GM12878 (cell line): ENCODE measurements at regions not wholly inside any gene's neighbourhood (a gene's known extent, or its start where the extent isn't known, plus 50 kb on each side); places are given as distances from the start of the nearest gene placed in this dataset.

Experiments
- BACH1 ChIP-seq: fragments of 450-650 bp; IDR thresholded peaks from 2 replicates; pipeline ENCODE4 v1.6.1; 2017; ENCODE audit warnings: mild to moderate bottlenecking, borderline replicate concordance
- CHD1 ChIP-seq: IDR thresholded peaks from 2 replicates; pipeline ENCODE4 v1.6.1; 2012; ENCODE audit warnings: low read depth, low read length, improper control_type of control experiment
- MYC ChIP-seq: IDR thresholded peaks from 2 replicates; pipeline ENCODE4 v1.6.1; 2011; ENCODE audit warnings: mild to moderate bottlenecking, low read length, moderate library complexity, inconsistent platforms; ENCODE audit not compliant: insufficient read depth, insufficient replicate concordance, insufficient read length, severe bottlenecking
- RFX5 ChIP-seq: IDR thresholded peaks from 2 replicates; pipeline ENCODE4 v1.6.1; 2011; ENCODE audit warnings: low read depth, low read length, improper control_type of control experiment
- ZNF274 ChIP-seq: IDR thresholded peaks from one replicate; pipeline ENCODE4 v1.8.0; 2011; ENCODE audit not compliant: insufficient read length, insufficient read depth

GRCh38 chr13:103788061-103788652 is 721.9 kb upstream of the SLC10A2 start:
- no peak for TF ChIP-seq BACH1
- TF ChIP-seq CHD1: no peak
- no peak for TF ChIP-seq MYC
- no peak for TF ChIP-seq RFX5
- TF ChIP-seq ZNF274: no peak
